Endothelial cell of umbilical vein (primary cell): ENCODE measurements at regions not wholly inside any gene's neighbourhood (a gene's known extent, or its start where the extent isn't known, plus 50 kb on each side); places are given as distances from the start of the nearest gene placed in this dataset.

Experiments
- BruUV-seq: library from RNA; stranded (reverse); fragments of 400-500 nt; replicated peaks from 2 replicates; lab custom pipeline; 2021; lab: Mats Ljungman, UMichigan
- CTCF ChIA-PET: fragments of 300-600, 350-600 bp; sonication (Branson Sonifier 250); formaldehyde crosslinking; loops from one replicate; lab custom pipeline; 2021; ENCODE audit warnings: antibody characterized with exemption, inconsistent platforms; lab: Charles Lee
- POLR2A ChIA-PET: fragments of 300-600, 350-600 bp; sonication (Branson Sonifier 250); formaldehyde crosslinking; loops from one replicate; lab custom pipeline; 2021; ENCODE audit warnings: antibody characterized with exemption, inconsistent platforms; lab: Charles Lee
- DNase-seq: peaks from one replicate; pipeline ENCODE4 v3.0.0-alpha.2; 2011; ENCODE audit warnings: low read depth, low spot score
- FAIRE-seq: peaks from 2 replicates; lab custom pipeline; 2011; peaks lifted over from hg19 to GRCh38; lab: Jason Lieb, UNC
- H2AFZ ChIP-seq: 2 replicates; pipeline ENCODE4 v1.6.0; 2012; ENCODE audit warnings: low read depth, low read length, control low read depth, inconsistent platforms
- H3K27ac ChIP-seq: 2 replicates; pipeline ENCODE4 v1.5.1; 2011; ENCODE audit warnings: low read depth, mild to moderate bottlenecking, control low read depth, low read length, moderate library complexity; ENCODE audit not compliant: insufficient read depth
- H3K27me3 ChIP-seq, 2 experiments: 2 replicates each; pipeline versions ENCODE4 v1.6.0 to v1.6.1; 2011; ENCODE audit warnings: low read length in 2 of 2, mixed read lengths in 1 of 2; ENCODE audit not compliant: control insufficient read depth in 2 of 2, insufficient read depth in 2 of 2
- H3K36me3 ChIP-seq, 2 experiments: 2 replicates in 1 of 2; 3 replicates in 1 of 2; pipeline ENCODE4 v1.5.1; 2011; ENCODE audit warnings: low read length in 2 of 2, mild to moderate bottlenecking in 1 of 2, moderate library complexity in 1 of 2; ENCODE audit not compliant: control insufficient read depth in 2 of 2, insufficient read depth in 2 of 2; ENCODE audit errors: extremely low read depth in 1 of 2
- H3K4me1 ChIP-seq: 3 replicates; pipeline ENCODE4 v1.5.1; 2011; ENCODE audit warnings: mild to moderate bottlenecking, low read length; ENCODE audit not compliant: control insufficient read depth, insufficient read depth; ENCODE audit errors: extremely low read depth
- H3K4me2 ChIP-seq: 2 replicates; pipeline ENCODE4 v1.6.1; 2011; ENCODE audit warnings: low read length, control low read depth, mixed read lengths; ENCODE audit not compliant: insufficient read depth
- H3K4me3 ChIP-seq, 3 experiments: fragments of 200-600 bp in 1 of 3; sonication (generic), shearing (Covaris generic) in 1 of 3; replicated peaks in 1 of 3; 2 replicates each; pipeline ENCODE4 v1.5.1; 2011 to 2016; ENCODE audit warnings: control low read depth in 3 of 3, low read length in 3 of 3, mild to moderate bottlenecking in 2 of 3, inconsistent platforms in 1 of 3, low read depth in 1 of 3, moderate library complexity in 1 of 3; ENCODE audit not compliant: insufficient read depth in 1 of 3
- H3K79me2 ChIP-seq: 2 replicates; pipeline ENCODE4 v1.6.0; 2012; ENCODE audit warnings: low read length, inconsistent platforms; ENCODE audit not compliant: control insufficient read depth, insufficient read depth
- H3K9ac ChIP-seq: replicated peaks from 2 replicates; pipeline ENCODE3; 2011; ENCODE audit warnings: low read length, control low read depth; ENCODE audit not compliant: insufficient read depth; ENCODE audit errors: extremely low read depth
- H3K9me1 ChIP-seq: replicated peaks from 3 replicates; pipeline ENCODE4 v1.6.0; 2011; ENCODE audit warnings: mild to moderate bottlenecking, low read length; ENCODE audit not compliant: control insufficient read depth, insufficient read depth; ENCODE audit errors: extremely low read depth
- H3K9me3 ChIP-seq: replicated peaks from 2 replicates; pipeline ENCODE4 v1.5.1; 2012; ENCODE audit warnings: low read length, inconsistent platforms; ENCODE audit not compliant: control insufficient read depth, insufficient read depth
- H4K20me1 ChIP-seq: replicated peaks from 2 replicates; pipeline ENCODE3; 2011; ENCODE audit warnings: mild to moderate bottlenecking, low read length; ENCODE audit not compliant: control insufficient read depth, insufficient read depth; ENCODE audit errors: extremely low read depth
- EZH2 ChIP-seq: IDR thresholded peaks from 2 replicates; pipeline ENCODE4 v1.6.1; 2012; ENCODE audit warnings: borderline replicate concordance, low read depth, mild to moderate bottlenecking, moderate library complexity, low read length, inconsistent platforms; ENCODE audit not compliant: severe bottlenecking
- FOS ChIP-seq: IDR thresholded peaks from 2 replicates; pipeline ENCODE4 v1.6.1; 2011; ENCODE audit warnings: mild to moderate bottlenecking, low read length, moderate library complexity, borderline replicate concordance; ENCODE audit not compliant: insufficient read depth
- GATA2 ChIP-seq: IDR thresholded peaks from 2 replicates; pipeline ENCODE4 v1.7.0; 2011; ENCODE audit warnings: low read depth, mild to moderate bottlenecking, moderate library complexity, mixed read lengths, low read length; ENCODE audit not compliant: insufficient read length, insufficient read depth
- JUN ChIP-seq: IDR thresholded peaks from 2 replicates; pipeline ENCODE4 v1.6.1; 2011; ENCODE audit warnings: borderline replicate concordance, low read depth; ENCODE audit not compliant: insufficient read length, insufficient read depth
- MYC ChIP-seq: IDR thresholded peaks from one replicate; pipeline ENCODE4 v1.6.1; 2011; ENCODE audit warnings: mild to moderate bottlenecking, low read depth, low read length
- POLR2A ChIP-seq: IDR thresholded peaks from 2 replicates; pipeline ENCODE4 v1.6.1; 2012; ENCODE audit warnings: low read depth, mild to moderate bottlenecking, control low read depth, low read length
- POLR2AphosphoS5 ChIP-seq: IDR thresholded peaks from 2 replicates; pipeline ENCODE4 v1.6.1; 2012; ENCODE audit warnings: low read depth, mild to moderate bottlenecking, control low read depth, low read length, moderate library complexity; ENCODE audit not compliant: insufficient read depth
- dilution Hi-C: fragments of 300-500 bp; cut with MboI; formaldehyde crosslinking; loops from one replicate; pipeline ENCODE4 v1.15.0; 2019; ENCODE audit warnings: low sequenced_read_pairs; ENCODE audit not compliant: extremely low pct_ligation_motif_present
- intact Hi-C: fragments of 100-400 bp; cut with micrococcal nuclease; formaldehyde crosslinking; loops from one replicate; pipeline ENCODE4 v1.10.0; 2022
- TF ChIP-seq, protein P1 (sequence below), 2 donors: IDR thresholded peaks; 1 replicate in 1 of 2; 2 replicates in 1 of 2; pipeline ENCODE4 v1.5.1; 2011; ENCODE audit warnings: low read length in 2 of 2, mild to moderate bottlenecking in 2 of 2, moderate library complexity in 2 of 2, control low read depth in 1 of 2, inconsistent platforms in 1 of 2, low read depth in 1 of 2; ENCODE audit not compliant: insufficient read depth in 1 of 2; ENCODE audit errors: extremely low read depth in 1 of 2
- TF ChIP-seq, protein P2 (sequence below): IDR thresholded peaks from 2 replicates; pipeline ENCODE4 v1.6.1; 2011; ENCODE audit not compliant: insufficient read depth, insufficient read length

DNA sequence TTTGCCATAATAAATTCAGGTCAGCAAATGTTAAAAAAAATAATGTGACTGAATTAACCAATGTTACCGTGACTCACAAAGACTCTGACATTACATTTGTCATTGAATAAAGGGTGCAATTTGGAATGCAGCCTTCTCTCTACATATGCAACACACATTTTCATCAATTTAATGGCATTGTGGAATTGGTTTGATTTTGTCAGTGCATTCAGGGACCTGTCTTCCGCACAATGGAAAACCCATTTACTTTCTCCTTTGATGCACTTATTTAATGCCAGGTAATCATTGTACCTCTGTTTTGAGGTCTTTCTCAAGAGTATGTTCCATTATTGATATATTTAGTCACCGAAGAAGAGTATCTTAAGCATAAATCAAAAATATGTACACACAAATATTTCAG, 1099.3 kb downstream of the SOCS6 start:
- TF ChIP-seq, protein P1, sequence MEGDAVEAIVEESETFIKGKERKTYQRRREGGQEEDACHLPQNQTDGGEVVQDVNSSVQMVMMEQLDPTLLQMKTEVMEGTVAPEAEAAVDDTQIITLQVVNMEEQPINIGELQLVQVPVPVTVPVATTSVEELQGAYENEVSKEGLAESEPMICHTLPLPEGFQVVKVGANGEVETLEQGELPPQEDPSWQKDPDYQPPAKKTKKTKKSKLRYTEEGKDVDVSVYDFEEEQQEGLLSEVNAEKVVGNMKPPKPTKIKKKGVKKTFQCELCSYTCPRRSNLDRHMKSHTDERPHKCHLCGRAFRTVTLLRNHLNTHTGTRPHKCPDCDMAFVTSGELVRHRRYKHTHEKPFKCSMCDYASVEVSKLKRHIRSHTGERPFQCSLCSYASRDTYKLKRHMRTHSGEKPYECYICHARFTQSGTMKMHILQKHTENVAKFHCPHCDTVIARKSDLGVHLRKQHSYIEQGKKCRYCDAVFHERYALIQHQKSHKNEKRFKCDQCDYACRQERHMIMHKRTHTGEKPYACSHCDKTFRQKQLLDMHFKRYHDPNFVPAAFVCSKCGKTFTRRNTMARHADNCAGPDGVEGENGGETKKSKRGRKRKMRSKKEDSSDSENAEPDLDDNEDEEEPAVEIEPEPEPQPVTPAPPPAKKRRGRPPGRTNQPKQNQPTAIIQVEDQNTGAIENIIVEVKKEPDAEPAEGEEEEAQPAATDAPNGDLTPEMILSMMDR (IDR thresholded peaks at IDR 0.05; ENCODE audit: extremely low read depth in 1 of 2, insufficient read depth in 1 of 2, low read depth in 1 of 2, low read length in 2 of 2): no peak
- TF ChIP-seq GATA2 (no peak), POLR2AphosphoS5 (no peak), FOS (no peak), EZH2 (no peak), MYC (no peak), POLR2A (no peak), JUN (no peak)
- TF ChIP-seq, protein P2, sequence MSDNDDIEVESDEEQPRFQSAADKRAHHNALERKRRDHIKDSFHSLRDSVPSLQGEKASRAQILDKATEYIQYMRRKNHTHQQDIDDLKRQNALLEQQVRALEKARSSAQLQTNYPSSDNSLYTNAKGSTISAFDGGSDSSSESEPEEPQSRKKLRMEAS: no peak
- H3K9me1 ChIP-seq: no peaks in the 10 kb centered on the region
- intact Hi-C loops (no loop called here), dilution Hi-C loops (no loop called here)
- no peaks in the 10 kb centered on the region for H3K79me2 ChIP-seq
- FAIRE-seq (no peak), DNase-seq (no peak)
- no TSS peak for BruUV-seq
- H3K36me3 ChIP-seq: no peaks in the 10 kb centered on the region
- no peak overlapping the region for H3K9ac ChIP-seq
- H3K4me3 ChIP-seq: no peak overlapping the region
- H2AFZ ChIP-seq: no peak overlapping the region
- CTCF ChIA-PET: no interaction called here
- POLR2A ChIA-PET: no interaction called here
- H4K20me1 ChIP-seq: no peaks in the 10 kb centered on the region
- H3K27me3 ChIP-seq: no peaks in the 10 kb centered on the region
- H3K4me2 ChIP-seq: no peak overlapping the region
- H3K4me1 ChIP-seq: no peaks in the 10 kb centered on the region
- H3K27ac ChIP-seq: no peak overlapping the region
- no peaks in the 10 kb centered on the region for H3K9me3 ChIP-seq
